Right lobe of liver (tissue), 6 donors: ENCODE measurements at regions not wholly inside any gene's neighbourhood (a gene's known extent, or its start where the extent isn't known, plus 50 kb on each side); places are given as distances from the start of the nearest gene placed in this dataset.

Experiments
- ATAC-seq, 4 donors: fragments of 200-7000 bp; cut with Tn5 transposase; one replicate each; pipeline ENCODE4 v1.9.1; 2020; ENCODE audit warnings: mild to moderate bottlenecking in 4 of 4, moderate library complexity in 4 of 4
- DNase-seq, 3 donors: peaks; one replicate each; pipeline ENCODE4 v3.0.0-alpha.2; 2020
- H3K27ac ChIP-seq, 3 donors: fragments of 200-600 bp; one replicate each; pipeline ENCODE4 v1.8.0; 2022
- H3K27me3 ChIP-seq, 2 donors: fragments of 200-600 bp; one replicate each; pipeline ENCODE4 v1.8.0; 2022
- H3K36me3 ChIP-seq, 4 donors: fragments of 200-600 bp; sonication (generic) in 1 of 4; one replicate each; pipeline versions ENCODE4 v1.5.1 to v1.8.0; 2017 to 2022; ENCODE audit warnings: control low read depth in 1 of 4
- H3K4me1 ChIP-seq, 4 donors: fragments of 200-600 bp; sonication (generic) in 1 of 4; one replicate each; pipeline versions ENCODE4 v1.5.1 to v1.8.0; 2017 to 2022; ENCODE audit warnings: control low read depth in 1 of 4
- H3K4me3 ChIP-seq, 3 donors: fragments of 200-600 bp; one replicate each; pipeline ENCODE4 v1.8.0; 2022
- H3K9me3 ChIP-seq, 4 donors: fragments of 200-600 bp; sonication (generic) in 1 of 4; one replicate each; pipeline versions ENCODE4 v1.5.1 to v1.8.0; 2017 to 2022; ENCODE audit warnings: control low read depth in 1 of 4
- POLR2A ChIP-seq: fragments of 450-650 bp; IDR thresholded peaks from one replicate; pipeline ENCODE4 v1.6.1; 2017; ENCODE audit warnings: antibody characterized with exemption, mild to moderate bottlenecking
- WGBS: methylation state at CpG from one replicate; pipeline ENCODE4 v1.1.6; 2018; ENCODE audit warnings: low coverage, low lambda C conversion rate; ENCODE audit not compliant: insufficient coverage; ENCODE audit errors: missing lambda C conversion rate; 5-methylcytosine and 5-hydroxymethylcytosine counted together
- intact Hi-C, 2 donors: fragments of 100-400 bp; cut with DNase I; formaldehyde crosslinking; loops; one replicate each; pipeline versions ENCODE4 v1.11.2 to v1.14.1; 2022
- TF ChIP-seq, protein P1 (sequence below), 4 donors: fragments of 200-600 bp in 3 of 4; fragments of 450-650 bp in 1 of 4; IDR thresholded peaks; one replicate each; pipeline versions ENCODE4 v1.5.1 to v1.8.0; 2016 to 2022; ENCODE audit warnings: antibody characterized with exemption in 4 of 4, mild to moderate bottlenecking in 2 of 4
- donor health status: DM: no; HTN: yes; CAD: no.
- donor health status: DM: no; HTN: no; CAD: no.
- donor health status: DM: no; HTN: no; CAD: no.
- donor health status: DM: no; HTN: yes; CAD: no.
- donor health status: DM: no; HTN: yes; CAD: no.

- Histone ChIP-seq H3K4me1 (no peaks in the 10 kb centered on the region), H3K36me3 (no peaks in the 10 kb centered on the region), H3K27ac (no peak overlapping the region), H3K9me3 (no peaks in the 10 kb centered on the region), H3K4me3 (no peak overlapping the region), H3K27me3 (no peaks in the 10 kb centered on the region)
- TF ChIP-seq POLR2A, result no peak
- TF ChIP-seq, protein P1, sequence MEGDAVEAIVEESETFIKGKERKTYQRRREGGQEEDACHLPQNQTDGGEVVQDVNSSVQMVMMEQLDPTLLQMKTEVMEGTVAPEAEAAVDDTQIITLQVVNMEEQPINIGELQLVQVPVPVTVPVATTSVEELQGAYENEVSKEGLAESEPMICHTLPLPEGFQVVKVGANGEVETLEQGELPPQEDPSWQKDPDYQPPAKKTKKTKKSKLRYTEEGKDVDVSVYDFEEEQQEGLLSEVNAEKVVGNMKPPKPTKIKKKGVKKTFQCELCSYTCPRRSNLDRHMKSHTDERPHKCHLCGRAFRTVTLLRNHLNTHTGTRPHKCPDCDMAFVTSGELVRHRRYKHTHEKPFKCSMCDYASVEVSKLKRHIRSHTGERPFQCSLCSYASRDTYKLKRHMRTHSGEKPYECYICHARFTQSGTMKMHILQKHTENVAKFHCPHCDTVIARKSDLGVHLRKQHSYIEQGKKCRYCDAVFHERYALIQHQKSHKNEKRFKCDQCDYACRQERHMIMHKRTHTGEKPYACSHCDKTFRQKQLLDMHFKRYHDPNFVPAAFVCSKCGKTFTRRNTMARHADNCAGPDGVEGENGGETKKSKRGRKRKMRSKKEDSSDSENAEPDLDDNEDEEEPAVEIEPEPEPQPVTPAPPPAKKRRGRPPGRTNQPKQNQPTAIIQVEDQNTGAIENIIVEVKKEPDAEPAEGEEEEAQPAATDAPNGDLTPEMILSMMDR (IDR thresholded peaks at IDR 0.05), result no peak
- ATAC-seq (no peak), DNase-seq (no peak)
- 47% methylated on average over 3 of the region's 3 CpGs for WGBS
- intact Hi-C loops, result no loop called here
These were observed 68.6 kb upstream of the LHCGR start for GRCh38 chr2:48824116-48824515.

- DNase-seq (no peak), ATAC-seq (no peak)
- no peak for TF ChIP-seq POLR2A
- Histone ChIP-seq H3K4me1 (no peaks in the 10 kb centered on the region), H3K9me3 (no peaks in the 10 kb centered on the region), H3K27ac (no peak overlapping the region), H3K27me3 (no peaks in the 10 kb centered on the region), H3K4me3 (no peak overlapping the region), H3K36me3 (no peaks in the 10 kb centered on the region)
- intact Hi-C loops, result no loop called here
- 30% methylated on average over 2 of the region's 2 CpGs for WGBS
These were observed 63.7 kb upstream of the LHCGR start for GRCh38 chr2:48819206-48819735.

- Histone ChIP-seq H3K27me3 (no peaks in the 10 kb centered on the region), H3K27ac (no peak overlapping the region), H3K9me3 (no peaks in the 10 kb centered on the region), H3K4me1 (no peaks in the 10 kb centered on the region), H3K36me3 (no peaks in the 10 kb centered on the region), H3K4me3 (no peak overlapping the region)
- WGBS, result 13% methylated on average over 1 of the region's 1 CpG
- no peak for ATAC-seq
- no peak for DNase-seq
- TF ChIP-seq, protein P1 (IDR thresholded peaks at IDR 0.05), result no peak
- no peak for TF ChIP-seq POLR2A
- intact Hi-C loops, result no loop called here
These were observed 61.8 kb upstream of the LHCGR start for GRCh38 chr2:48817355-48817754.

DNA sequence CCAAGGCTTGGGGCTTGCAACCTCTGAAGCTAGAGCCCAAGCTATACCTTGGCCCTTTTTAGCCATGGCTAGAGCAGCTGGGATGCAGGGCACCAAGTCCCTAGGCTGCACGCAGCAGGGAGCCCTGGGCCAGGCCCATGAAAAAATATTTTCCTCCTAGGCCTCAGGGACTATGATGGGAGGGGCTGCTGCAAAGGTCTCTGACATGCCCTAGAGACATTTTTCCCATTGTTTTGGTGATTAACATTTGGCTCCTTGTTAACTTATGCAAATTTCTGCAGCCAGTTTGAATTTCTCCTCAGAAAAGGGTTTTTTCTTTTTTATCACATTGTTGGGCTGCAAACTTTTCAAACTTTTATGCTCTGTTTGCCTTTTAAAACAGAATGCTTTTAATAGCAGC lies 56.9 kb upstream of the LHCGR start:
- WGBS, result 44% methylated on average over 1 of the region's 1 CpG
- TF ChIP-seq, protein P1 (IDR thresholded peaks at IDR 0.05), result no peak
- TF ChIP-seq POLR2A, result no peak
- DNase-seq, result no peak

GRCh38 chr2:48808311-48808710 lies 52.8 kb upstream of the LHCGR start:
- Histone ChIP-seq H3K27ac (no peak overlapping the region), H3K4me1 (no peaks in the 10 kb centered on the region), H3K27me3 (no peaks in the 10 kb centered on the region), H3K4me3 (no peak overlapping the region), H3K36me3 (no peaks in the 10 kb centered on the region), H3K9me3 (no peaks in the 10 kb centered on the region)
- ATAC-seq, result no peak
- WGBS, result 69% methylated on average over 1 of the region's 1 CpG
- DNase-seq, result no peak
- TF ChIP-seq, protein P1 (IDR thresholded peaks at IDR 0.05), result no peak
- TF ChIP-seq POLR2A, result no peak
- intact Hi-C loops, result no loop called here

More for the DNA sequence above, 56.9 kb upstream of the LHCGR start:
- Histone ChIP-seq H3K4me3 (no peak overlapping the region), H3K36me3 (no peaks in the 10 kb centered on the region), H3K4me1 (no peaks in the 10 kb centered on the region), H3K27me3 (no peaks in the 10 kb centered on the region), H3K27ac (no peak overlapping the region), H3K9me3 (no peaks in the 10 kb centered on the region)
- ATAC-seq, result no peak
- intact Hi-C loops, result no loop called here
